OCI-LY3 (cell line): ENCODE measurements at regions not wholly inside any gene's neighbourhood (a gene's known extent, or its start where the extent isn't known, plus 50 kb on each side); places are given as distances from the start of the nearest gene placed in this dataset.

Experiments used
- H2AFZ ChIP-seq: fragments of 200-600, 300-600 bp; shearing (Covaris generic); 2 replicates; pipeline ENCODE4 v1.6.0; 2014; ENCODE audit warnings: antibody characterized with exemption, low read depth, low read length
- H3K27ac ChIP-seq: fragments of 200-600, 300-600 bp; sonication (generic); 2 replicates; pipeline ENCODE4 v1.5.1; 2014; ENCODE audit warnings: mild to moderate bottlenecking, low read length, moderate library complexity, mixed read lengths
- H3K27me3 ChIP-seq: fragments of 200-600, 300-600 bp; sonication (generic); 2 replicates; pipeline ENCODE4 v1.6.1; 2014; ENCODE audit warnings: low read depth, low read length, mixed read lengths
- H3K36me3 ChIP-seq: fragments of 200-600, 300-600 bp; sonication (generic); replicated peaks from 2 replicates; pipeline ENCODE3; 2014; ENCODE audit warnings: low read depth, low read length, mixed read lengths
- H3K4me1 ChIP-seq: fragments of 300-600, 200-600 bp; sonication (generic); 2 replicates; pipeline ENCODE4 v1.6.1; 2014; ENCODE audit warnings: low read length, mixed read lengths
- H3K4me2 ChIP-seq: fragments of 200-600, 300-600 bp; sonication (generic); 2 replicates; pipeline ENCODE4 v1.6.1; 2014; ENCODE audit warnings: low read length, mixed read lengths
- H3K4me3 ChIP-seq: fragments of 300-600, 200-600 bp; sonication (generic); 2 replicates; pipeline ENCODE4 v1.5.1; 2014; ENCODE audit warnings: antibody characterized with exemption, mild to moderate bottlenecking, low read length, moderate library complexity
- H3K79me2 ChIP-seq: fragments of 300-600, 200-600 bp; shearing (Covaris generic); 2 replicates; pipeline ENCODE4 v1.6.1; 2014; ENCODE audit warnings: mild to moderate bottlenecking, low read length, mixed read lengths
- H3K9ac ChIP-seq: fragments of 300-600, 200-600 bp; shearing (Covaris generic); 2 replicates; pipeline ENCODE4 v1.6.0; 2014; ENCODE audit warnings: mild to moderate bottlenecking, low read length, moderate library complexity
- H3K9me3 ChIP-seq: fragments of 200-600, 300-600 bp; shearing (Covaris generic); 2 replicates; pipeline ENCODE4 v1.6.1; 2014; ENCODE audit warnings: low read length, mixed read lengths; ENCODE audit not compliant: insufficient read depth
- H4K20me1 ChIP-seq: fragments of 200-600, 300-600 bp; sonication (generic); 2 replicates; pipeline ENCODE4 v1.6.1; 2016; ENCODE audit warnings: low read length, mixed read lengths; ENCODE audit not compliant: insufficient read depth
- EZH2phosphoT487 ChIP-seq: fragments of 200-600 bp; shearing (Covaris generic); IDR thresholded peaks from 2 replicates; pipeline ENCODE4 v1.6.1; 2018; ENCODE audit warnings: antibody characterized with exemption, mixed run types, low read depth
- TF ChIP-seq, protein P1 (sequence below): fragments of 200-600, 300-600 bp; sonication (generic); IDR thresholded peaks from 2 replicates; pipeline ENCODE4 v1.5.1; 2014; ENCODE audit warnings: antibody characterized with exemption, low read length, low read depth

DNA sequence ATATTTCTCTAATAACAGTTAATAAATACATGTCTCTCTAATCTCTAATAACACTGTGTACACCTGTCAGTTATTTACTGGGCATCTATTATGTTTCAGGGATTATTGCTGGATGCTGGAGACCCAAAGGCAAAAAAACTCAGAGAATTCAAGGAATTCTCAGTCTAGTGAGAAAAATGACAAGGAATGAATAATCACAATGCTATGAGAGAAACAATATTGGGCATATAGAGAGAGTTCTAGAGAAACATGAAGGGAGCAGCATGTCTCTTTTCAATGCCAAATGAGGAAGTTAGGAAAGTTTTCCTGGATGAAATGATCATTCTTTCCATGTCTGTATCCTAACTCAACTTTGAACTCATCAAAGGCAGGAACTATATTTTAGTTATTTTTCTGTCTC is 82.8 kb downstream of the TNFSF18 start:
- Histone ChIP-seq H3K4me3 (no peak overlapping the region), H3K79me2 (no peaks in the 10 kb centered on the region), H2AFZ (no peak overlapping the region), H3K9ac (no peak overlapping the region), H3K36me3 (no peaks in the 10 kb centered on the region), H4K20me1 (no peaks in the 10 kb centered on the region), H3K9me3 (no peaks in the 10 kb centered on the region), H3K27ac (no peak overlapping the region), H3K4me2 (no peak overlapping the region; the same call in 1 of the 2 replicates), H3K27me3 (no peaks in the 10 kb centered on the region), H3K4me1 (peaks cover 17% of the 10 kb centered on the region)
- TF ChIP-seq EZH2phosphoT487: no peak
- TF ChIP-seq, protein P1, sequence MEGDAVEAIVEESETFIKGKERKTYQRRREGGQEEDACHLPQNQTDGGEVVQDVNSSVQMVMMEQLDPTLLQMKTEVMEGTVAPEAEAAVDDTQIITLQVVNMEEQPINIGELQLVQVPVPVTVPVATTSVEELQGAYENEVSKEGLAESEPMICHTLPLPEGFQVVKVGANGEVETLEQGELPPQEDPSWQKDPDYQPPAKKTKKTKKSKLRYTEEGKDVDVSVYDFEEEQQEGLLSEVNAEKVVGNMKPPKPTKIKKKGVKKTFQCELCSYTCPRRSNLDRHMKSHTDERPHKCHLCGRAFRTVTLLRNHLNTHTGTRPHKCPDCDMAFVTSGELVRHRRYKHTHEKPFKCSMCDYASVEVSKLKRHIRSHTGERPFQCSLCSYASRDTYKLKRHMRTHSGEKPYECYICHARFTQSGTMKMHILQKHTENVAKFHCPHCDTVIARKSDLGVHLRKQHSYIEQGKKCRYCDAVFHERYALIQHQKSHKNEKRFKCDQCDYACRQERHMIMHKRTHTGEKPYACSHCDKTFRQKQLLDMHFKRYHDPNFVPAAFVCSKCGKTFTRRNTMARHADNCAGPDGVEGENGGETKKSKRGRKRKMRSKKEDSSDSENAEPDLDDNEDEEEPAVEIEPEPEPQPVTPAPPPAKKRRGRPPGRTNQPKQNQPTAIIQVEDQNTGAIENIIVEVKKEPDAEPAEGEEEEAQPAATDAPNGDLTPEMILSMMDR: no peak

DNA sequence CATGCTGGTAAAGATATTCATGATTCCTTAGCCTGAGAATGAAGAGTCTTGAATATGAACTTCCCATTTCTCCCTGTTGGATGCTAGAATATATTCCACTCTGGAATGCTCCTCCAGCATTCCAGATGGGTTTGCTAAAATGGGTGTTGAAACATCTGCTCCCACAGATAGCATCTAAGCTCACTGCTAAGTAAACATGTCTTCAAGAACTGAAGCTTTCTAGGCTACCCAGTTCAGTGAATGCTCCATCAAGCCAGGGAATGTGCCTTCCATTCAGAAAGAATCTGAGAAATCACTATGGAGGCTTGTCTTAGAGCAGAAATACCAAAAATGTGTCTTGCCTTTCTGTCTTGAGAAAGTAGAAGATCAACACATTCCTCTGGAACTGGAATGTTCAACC is 81.1 kb downstream of the TNFSF18 start:
- no peak overlapping the region for H3K4me2 ChIP-seq
- H3K4me1 ChIP-seq: peaks cover 17% of the 10 kb centered on the region
- no peak overlapping the region for H3K27ac ChIP-seq
- no peaks in the 10 kb centered on the region for H4K20me1 ChIP-seq
- H3K9me3 ChIP-seq: no peaks in the 10 kb centered on the region
- H3K4me3 ChIP-seq: no peak overlapping the region
- TF ChIP-seq EZH2phosphoT487: no peak
- TF ChIP-seq, protein P1: no peak
- H2AFZ ChIP-seq: no peak overlapping the region
- no peaks in the 10 kb centered on the region for H3K27me3 ChIP-seq
- H3K36me3 ChIP-seq: no peaks in the 10 kb centered on the region
- no peak overlapping the region for H3K9ac ChIP-seq
- no peaks in the 10 kb centered on the region for H3K79me2 ChIP-seq

DNA sequence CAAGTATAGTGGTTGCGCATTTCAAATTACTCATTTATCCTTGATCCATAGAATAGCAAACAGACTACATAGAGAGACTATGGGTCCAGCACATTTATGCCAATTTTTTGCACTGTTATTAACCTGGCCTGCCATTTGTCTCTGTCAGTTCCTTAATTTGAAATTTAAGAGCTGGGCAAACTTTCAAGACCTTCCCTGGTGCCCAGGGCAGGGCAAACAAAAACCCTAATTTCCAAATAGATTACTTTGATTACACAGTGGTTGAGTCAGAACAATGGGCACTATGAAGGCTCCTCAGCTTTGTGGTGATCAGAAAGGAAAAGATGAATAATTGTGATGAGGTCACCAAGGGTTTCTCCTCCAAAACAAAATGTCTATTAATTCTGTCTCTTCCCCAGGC is 80.6 kb downstream of the TNFSF18 start:
- H3K9ac ChIP-seq: no peak overlapping the region
- H3K27ac ChIP-seq: no peak overlapping the region
- H3K79me2 ChIP-seq: no peaks in the 10 kb centered on the region
- no peaks in the 10 kb centered on the region for H3K36me3 ChIP-seq
- H3K4me3 ChIP-seq: no peak overlapping the region
- no peak overlapping the region for H2AFZ ChIP-seq
- H3K9me3 ChIP-seq: no peaks in the 10 kb centered on the region
- no peak overlapping the region for H3K4me2 ChIP-seq
- H3K27me3 ChIP-seq: no peaks in the 10 kb centered on the region
- TF ChIP-seq EZH2phosphoT487: no peak
- TF ChIP-seq, protein P1: no peak
- peaks cover 17% of the 10 kb centered on the region for H3K4me1 ChIP-seq
- no peaks in the 10 kb centered on the region for H4K20me1 ChIP-seq

DNA sequence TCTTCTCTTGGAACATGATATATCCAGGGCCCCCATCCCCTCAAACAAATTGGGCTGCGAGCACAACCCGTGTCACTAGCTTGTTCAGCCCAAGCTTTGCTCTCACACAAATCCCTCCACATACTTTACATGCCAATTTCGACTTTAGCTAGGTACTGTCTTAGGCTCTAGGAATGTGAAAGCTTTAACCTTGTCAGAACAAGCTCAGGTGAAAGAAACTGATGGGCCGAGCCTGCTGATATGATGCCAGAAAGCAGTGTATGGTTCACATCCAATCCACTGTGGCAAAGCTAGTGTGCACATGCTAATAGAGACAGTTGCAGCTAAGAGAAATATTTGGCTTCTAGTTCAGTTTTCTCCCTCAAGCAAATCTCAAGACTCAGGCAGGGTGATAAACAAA is 79.5 kb downstream of the TNFSF18 start:
- H3K4me3 ChIP-seq: no peak overlapping the region
- no peaks in the 10 kb centered on the region for H4K20me1 ChIP-seq
- H3K4me2 ChIP-seq: no peak overlapping the region
- H3K36me3 ChIP-seq: no peaks in the 10 kb centered on the region
- no peaks in the 10 kb centered on the region for H3K79me2 ChIP-seq
- no peak overlapping the region for H3K9ac ChIP-seq
- H3K27me3 ChIP-seq: no peaks in the 10 kb centered on the region
- H2AFZ ChIP-seq: no peak overlapping the region
- TF ChIP-seq, protein P1: no peak
- no peak for TF ChIP-seq EZH2phosphoT487
- H3K9me3 ChIP-seq: no peaks in the 10 kb centered on the region
- H3K27ac ChIP-seq: no peak overlapping the region
- H3K4me1 ChIP-seq: peaks cover 17% of the 10 kb centered on the region
